HG02623 (cell line): ENCODE measurements at regions not wholly inside any gene's neighbourhood (a gene's known extent, or its start where the extent isn't known, plus 50 kb on each side); places are given as distances from the start of the nearest gene placed in this dataset.
A peak's percentile ranks its signal among the peaks of the same experiment; 100 is the strongest.
"Not testable (repeated sequence)": the region's sequence is repeated elsewhere in the genome, so short reads cannot be mapped to it uniquely, and the experiment has no call there.

Source experiments
- ATAC-seq: cut with Tn5 transposase; IDR thresholded peaks from one replicate; pipeline ENCODE4 v1.9.1; 2021; ENCODE audit warnings: moderate library complexity; ENCODE audit not compliant: unreplicated experiment

DNA sequence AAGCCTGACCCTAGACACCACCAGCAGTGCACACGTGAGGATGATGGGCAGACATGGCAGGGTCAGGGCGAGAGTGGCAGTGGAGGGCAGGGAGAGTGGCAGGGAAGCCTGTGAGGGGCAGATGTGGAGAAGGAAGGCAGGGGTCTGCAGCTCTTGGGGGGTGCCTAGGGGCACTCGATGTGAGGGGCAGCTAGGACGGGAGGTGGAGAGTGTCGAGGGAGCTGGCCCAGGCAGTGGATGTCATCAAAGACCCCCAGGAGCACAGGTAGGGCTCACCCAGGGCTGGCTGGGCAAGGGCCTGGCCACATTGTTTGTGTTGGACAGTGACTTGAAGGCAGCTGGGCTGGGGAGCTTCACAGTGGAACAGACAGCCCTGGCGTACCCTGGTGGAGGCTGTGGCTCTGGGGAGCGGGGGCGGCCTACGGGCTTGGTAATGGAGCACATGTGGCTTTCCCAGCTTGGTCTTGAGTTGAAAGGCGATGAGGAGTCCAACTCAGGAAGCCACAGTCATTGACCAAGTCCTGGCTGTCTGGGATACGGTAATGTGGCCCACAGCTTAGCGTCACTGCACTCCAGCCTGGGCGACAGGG, 87.1 kb downstream of the RTP5 start:
- no peak for ATAC-seq

DNA sequence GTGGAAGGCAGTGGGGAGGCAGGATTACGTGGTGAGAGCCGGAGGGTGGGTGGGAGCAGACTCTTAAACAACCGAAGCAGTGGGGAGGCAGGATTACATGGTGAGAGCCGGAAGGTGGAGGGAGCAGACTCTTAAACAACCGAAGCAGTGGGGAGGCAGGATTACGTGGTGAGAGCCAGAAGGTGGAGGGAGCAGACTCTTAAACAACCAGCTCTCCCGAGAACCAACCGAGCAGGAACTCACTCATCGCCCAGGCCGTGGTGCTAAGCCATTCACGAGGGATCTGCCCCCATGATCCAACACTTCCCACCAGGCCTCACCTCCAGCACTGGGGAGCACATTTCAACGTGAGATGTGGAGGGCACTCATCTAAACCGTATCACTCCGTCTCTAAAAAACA, 87.7 kb downstream of the RTP5 start:
- no peak for ATAC-seq

DNA sequence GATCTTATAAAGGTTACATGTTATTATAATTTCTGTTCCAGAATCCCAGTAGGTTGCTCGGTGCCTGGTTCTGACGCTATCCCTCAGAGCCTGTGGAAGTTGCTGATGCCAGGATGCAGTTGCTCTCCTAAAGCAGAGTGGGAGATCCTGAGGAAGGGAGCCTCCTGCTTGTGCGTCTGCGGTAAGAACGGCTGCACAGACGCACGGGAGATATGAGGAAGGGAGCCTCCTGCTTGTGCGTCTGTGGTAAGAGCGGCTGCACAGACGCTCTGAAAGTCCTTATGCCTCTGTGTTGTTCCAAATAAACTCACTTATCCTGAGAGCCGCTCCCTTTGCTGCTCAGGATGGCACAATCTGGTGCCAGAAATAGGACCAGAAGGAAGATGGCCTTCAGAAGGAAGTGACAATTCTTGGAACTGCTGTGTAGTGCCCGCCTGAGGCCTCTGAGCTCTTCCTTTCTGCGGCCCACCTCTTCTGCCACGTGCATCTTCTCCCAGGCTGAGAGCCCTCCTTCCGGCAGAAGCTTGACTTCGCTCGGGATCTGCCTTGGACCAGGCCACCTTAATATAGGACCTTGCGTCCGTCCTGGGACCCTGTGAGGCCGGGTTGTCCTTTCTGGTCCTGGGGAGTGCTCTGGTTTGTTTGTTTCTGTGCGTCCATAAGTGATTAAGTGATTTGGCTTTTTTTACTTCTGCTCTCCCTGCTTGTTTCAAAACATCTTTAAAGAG, 89.5 kb downstream of the RTP5 start:
- ATAC-seq = no peak

DNA sequence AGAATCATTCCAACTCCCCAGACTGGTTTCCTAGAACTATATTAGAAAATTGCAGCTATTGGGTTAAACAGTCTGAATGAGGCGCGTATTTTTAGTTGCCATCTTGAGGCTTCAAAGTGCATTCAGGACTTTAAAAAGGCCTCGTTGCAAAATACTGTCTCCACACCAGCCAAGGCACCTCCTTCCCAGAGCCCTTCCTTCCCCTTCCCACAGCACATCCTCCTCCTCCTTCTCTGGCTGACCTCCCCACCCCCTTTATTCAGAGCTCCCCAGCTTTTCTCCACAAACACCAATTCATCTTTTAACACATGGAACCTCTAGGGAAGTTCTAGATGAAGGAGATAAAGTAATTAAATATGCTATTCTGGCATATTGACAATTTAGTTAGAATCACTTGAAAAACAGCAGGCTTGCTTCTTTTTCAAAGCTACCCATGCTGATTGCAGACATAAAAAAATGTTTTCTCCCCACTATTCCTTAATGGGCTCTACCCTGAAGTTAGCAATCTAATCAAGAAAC, 90.3 kb downstream of the RTP5 start:
- ATAC-seq = no peak

DNA sequence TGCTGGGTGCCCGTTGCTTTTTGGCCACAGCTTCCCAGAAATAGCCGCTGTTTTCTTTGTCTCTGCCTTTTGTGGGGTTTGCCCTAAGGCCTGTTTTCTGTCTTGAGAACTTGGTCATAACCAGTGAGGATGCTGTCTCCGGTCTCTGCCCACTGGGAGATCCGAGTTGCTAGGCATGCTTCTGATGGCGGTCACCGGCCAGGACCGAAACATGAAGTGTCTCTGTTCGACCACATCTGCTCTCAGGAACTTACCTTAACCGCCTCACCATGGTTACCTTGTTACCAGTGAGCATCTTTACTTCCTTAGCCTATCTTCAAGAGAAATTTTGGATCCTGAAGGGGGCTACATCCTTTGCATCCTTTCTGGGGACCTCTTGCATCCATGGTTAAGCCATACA, 91.9 kb downstream of the RTP5 start:
- ATAC-seq = no peak

DNA sequence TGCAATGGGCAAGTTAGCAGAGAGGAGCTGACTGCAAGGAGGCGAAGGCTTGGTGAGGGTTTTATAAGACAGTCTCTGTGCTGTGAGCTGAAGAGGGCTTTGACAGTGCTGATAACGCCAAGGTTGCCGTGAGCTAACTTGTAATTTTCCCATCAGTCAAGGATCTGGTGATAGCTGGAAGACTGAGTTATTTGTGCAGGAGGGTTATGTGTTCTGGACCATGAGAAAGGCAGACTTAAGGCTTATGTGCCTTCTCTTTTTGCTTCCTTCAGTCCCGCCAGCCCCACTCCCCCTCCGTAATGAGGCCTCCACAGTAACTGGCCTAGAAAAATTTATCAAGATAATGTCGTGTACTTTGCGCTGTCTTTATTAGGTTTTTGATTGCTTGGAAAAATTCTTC, 94.6 kb downstream of the RTP5 start:
- no peak for ATAC-seq

DNA sequence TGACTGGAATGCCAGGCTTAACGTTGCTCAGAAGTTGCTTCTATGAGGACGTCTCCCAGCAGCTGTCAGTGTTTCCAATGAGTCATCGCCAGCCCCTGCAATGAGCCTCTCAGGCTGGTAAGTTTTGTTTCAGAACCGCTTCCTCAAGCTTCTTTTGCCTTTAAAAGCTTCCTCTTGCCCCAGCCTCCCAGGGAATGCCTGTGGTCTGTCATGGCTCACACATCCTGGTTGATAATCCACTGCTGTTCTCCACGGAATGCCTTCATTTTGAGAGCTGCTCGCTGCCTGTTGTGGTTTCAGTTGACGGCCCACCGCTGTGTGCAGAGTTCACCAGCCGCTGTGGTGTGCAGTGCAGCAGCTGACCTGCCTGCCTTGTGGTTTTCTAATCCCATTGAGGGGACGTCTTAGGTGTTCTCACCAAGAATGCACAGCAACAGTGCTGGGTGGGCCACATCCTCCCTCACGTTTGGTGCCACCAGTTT, 96.4 kb downstream of the RTP5 start:
- ATAC-seq = peak; percentile 83

DNA sequence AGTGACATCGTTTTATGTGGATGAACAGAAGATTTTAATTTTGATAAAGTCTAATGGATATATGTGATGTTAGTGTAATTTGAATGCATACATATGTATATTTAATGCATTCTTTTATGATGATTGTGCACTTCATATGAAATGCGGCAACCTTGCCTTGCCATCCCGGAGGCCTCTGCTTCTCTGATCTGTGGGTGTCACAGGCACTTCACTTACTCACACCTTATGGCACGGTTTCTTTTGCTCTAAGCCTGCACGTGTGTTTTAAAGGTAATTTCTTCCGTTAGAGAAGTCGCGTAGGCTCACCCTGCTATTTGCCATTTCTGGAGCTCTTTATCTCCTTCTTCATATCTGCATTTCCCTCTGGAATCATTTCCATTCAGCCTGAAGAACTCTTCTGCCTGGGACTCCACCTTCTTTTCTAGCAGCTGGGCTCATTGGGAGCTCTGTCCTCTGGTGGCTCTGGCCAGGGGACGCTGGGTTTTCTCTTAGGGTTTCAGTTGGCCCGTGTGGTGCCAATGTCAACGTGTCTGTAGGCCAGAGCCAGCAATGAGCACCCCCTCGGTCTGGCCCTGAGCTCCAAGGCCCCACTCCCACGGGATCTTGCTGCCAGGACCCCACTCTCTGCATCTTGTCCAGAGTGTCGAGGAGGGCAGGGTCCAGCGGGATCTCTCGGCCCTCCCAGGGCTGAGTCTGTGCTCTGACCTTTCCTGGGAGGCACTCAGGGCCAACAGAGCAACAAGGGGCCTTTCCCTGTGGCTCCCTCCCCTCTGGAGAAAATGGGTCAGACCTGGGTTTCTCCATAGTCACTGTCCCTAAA, 97.3 kb downstream of the RTP5 start:
- ATAC-seq = no peak

DNA sequence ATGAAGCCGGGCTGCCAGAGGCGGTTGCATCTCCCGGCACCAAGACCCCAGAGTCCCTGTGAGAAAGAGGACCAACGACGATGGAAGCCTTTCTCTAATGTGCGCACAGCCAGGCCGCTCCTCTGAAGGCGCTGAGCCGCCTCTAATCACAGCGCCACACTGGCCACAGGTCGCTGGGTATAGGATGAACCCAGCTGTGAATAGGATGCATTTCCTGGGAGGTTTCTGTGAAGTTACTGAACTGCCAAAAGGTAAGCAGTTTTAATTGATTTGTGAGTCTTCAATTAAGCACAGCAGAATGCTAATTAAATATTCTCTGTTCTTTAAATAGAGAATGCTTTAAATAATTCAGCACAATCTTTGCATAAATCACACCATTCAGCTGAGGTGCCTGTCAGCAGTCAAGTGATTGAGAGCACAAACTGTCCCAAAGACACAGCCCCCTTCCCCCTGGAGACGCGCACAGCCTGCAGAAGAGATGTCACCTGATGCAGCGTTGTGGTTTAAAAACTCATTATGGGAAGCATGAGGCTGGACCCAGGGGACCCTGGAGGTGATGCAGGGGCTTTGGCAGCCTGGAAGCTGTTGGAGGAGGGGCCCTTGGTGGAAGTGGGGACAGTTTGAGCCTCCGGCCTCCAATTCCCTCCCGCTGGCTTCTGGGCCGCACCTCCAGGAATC, 98.1 kb downstream of the RTP5 start:
- ATAC-seq = no peak

DNA sequence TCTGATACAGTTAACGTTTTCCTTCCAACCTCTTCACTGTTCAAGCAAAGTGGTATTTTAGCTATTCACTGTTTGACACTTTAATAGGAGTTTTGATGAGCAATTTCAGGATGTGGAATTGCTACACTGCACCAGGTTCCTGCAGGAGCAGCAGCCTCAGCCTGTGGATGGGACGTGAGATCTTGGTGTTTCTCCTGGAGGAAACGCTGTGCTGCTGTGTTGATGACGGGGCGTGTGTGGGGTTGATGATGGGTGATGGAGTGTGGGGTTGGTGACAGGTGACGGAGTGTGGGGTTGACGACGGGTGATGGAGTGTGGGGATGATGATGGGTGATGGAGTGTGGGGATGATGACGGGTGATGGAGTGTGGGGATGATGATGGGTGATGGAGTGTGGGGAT, 98.9 kb downstream of the RTP5 start:
- no peak for ATAC-seq

DNA sequence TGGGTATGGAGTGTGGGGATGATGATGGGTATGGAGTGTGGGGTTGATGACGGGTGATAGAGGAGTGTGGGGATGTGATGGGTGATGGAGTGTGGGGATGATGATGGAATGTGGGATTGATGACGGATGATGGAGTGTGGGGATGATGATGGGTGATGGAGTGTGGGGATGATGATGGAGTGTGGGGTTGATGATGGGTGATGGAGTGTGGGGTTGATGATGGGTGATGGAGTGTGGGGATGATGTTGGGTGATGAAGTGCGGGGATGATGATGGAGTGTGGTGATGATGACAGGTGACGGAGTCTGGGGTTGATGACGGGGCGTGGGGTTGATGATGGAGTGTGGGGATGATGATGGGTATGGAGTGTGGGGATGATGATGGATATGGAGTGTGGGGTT, 99.7 kb downstream of the RTP5 start:
- ATAC-seq = not testable (repeated sequence)

DNA sequence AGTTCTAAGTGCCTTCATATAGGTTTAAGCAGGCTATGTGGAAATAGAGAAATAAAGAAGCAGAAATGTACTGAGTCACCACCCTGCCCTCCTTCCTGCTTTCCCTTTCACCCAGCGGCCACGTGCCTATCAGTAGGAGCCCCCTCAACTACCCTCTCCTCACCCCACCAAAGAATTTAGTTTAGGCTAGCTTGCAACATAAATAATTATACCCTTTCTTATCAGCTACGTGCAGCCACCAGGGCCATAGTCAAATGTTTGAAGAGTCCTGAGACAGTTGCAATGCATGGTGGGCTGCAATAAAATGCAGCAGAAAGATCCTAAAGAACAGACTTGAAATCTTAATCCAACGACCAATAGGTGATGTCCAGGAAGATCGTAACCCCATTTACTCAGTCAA, 101.2 kb downstream of the RTP5 start:
- ATAC-seq = no peak

DNA sequence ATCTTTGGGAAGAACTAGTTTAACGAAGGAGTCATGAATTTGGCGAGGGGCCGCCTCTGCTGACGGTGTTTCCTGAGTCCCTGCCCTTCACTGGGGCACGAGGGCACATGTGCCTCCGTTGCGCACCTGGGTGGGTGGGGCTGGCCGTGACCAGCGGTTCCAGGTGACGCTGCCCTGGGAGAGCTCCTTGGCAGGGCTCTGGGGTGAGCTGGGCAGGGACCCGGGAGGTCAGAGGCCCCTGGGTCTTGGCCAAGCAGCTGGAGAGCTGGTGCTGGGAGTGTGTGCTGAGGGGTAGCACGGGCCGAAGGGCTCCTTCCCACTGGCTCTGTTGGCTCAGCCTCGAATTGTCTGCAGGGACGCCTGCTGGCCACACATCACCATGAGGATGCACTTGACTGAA, 104.6 kb downstream of the RTP5 start:
- ATAC-seq = no peak

DNA sequence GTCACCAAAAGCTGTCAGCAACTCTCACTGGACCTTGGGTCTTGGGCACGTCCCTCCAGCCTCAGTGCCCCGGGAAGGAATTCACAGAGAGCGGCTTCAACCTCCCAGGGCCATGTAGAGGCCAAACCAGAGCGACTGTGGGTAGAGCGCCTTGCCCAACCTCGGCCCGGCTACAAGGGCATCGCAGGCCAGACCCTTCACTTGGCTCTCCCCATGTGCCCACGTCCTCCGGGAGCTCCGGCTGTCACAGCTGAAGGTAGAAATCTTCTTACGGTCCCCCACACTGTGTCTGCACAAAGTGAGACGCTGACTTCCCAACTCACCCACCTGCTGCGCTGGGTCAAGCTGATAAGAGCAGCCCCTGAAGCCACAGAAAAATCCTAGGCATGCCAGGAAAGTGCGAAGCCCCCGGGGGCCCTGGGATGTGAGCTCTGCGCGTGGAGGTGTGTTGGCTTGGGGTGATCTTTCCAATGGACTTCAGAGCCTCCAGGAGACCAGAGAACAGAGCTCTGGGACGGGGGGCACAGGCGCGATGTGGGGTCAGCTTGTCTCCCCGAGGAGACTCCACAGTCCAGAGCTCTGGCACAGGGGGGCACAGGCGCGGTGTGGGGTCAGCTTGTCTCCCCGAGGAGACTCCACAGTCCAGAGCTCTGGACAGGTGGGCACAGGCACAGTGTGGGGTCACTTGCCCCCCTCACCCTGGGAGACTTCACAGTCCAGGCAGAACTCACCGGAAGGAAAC, 105.5 kb downstream of the RTP5 start:
- ATAC-seq = no peak

DNA sequence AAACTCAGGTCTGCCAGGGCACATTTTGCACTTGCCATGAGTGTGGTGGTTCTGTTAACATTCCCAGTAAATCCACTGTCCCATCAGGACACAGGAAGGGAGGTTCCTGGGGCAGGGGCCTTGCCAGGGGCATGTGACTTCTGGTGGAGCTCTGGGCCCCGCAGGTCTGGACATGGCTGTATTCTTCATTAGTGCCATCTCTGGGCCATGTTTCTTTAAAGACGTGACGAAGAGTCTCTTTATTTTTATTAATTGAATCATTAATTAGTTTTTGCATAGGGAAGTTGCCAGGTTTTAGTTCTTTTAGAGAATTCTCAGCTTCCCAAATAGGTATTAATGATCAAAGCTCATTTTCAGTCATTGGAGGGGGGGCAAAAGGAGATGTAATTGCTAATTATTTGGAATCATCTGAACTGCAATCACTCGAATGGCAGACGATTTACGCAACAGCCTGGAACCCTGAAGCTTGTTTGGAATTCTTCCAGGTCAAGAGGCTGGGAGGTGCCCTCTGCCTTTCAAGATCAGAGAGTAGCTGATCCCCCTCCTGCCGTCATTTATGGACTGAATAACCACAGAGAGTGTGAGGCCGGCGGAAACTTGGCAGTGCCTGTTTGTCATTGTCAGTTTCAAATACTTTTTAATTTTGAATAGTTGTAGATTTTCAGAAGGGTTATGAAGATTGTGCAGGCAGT, 106.2 kb downstream of the RTP5 start:
- no peak for ATAC-seq

DNA sequence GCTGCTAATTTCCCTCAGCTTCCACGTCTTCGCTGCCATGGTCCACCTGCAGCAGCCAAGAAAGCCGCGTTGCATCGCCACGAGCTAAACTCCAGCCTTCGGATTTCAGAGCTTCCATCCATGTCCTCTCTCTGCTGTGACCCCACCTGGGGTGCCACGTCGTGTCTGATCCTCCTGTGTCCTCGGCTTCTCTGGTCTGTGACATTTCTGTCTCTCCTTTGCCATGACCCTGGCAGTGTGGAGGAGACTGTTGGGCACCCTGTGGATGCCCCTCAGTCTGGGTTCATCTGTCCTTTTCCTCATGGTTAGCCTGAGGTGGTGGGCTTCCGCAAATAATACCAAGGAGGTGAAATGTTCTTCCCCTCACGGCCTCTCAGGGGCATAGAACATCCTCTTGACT, 106.8 kb downstream of the RTP5 start:
- ATAC-seq = no peak

DNA sequence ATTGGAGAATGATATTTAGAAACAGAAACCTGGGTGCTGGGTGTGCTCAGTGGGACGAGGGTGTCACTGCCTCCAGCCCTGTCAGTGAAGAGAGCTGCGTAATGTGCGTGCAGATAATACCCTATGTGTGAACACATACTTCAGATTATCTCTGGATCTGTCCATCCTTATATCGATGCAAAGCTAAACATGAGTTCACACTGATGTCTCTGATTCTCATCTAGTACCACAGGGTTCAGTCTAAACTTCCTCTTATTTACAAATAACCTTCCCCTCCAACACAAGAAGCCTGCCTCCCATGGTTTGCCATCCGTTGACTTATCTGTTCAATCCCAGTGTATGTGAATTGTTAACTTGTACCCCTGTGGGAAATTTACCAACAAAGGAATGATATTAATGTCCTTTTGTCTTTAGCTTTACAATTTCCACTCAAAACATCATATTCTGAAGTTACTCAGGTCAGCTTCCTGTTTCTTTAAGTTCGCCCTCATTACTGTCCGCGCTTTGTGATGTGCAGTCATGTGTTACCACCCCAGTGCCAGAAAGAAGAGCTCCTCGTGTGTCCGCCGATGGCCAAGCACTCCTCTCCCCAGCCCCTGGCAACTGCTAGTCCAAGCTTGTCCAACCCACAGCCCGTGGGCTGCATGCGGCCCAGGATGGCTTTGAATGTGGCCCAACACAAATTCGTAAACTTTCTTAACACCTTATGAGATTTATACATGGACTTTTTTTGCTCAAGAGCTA, 108.2 kb downstream of the RTP5 start:
- no peak for ATAC-seq

DNA sequence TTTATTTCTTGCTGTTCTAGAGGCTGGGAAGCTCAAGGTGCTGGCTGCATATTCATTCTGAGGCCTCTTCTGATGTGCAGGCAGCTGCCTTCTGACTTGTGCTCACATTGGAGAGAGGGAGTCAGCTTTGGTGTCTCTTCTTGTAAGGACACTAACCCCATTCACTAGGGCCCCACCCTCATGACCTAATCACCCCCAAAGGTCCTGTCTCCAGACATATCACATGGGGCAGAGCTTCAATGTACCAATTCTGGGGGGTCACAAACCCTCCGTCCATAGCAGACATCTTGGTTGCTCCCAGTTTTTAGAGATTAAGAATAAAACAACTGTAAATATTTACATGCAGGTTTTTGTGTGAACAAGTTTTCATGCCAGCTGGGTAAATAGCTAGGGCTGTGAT, 109.1 kb downstream of the RTP5 start:
- ATAC-seq = no peak

DNA sequence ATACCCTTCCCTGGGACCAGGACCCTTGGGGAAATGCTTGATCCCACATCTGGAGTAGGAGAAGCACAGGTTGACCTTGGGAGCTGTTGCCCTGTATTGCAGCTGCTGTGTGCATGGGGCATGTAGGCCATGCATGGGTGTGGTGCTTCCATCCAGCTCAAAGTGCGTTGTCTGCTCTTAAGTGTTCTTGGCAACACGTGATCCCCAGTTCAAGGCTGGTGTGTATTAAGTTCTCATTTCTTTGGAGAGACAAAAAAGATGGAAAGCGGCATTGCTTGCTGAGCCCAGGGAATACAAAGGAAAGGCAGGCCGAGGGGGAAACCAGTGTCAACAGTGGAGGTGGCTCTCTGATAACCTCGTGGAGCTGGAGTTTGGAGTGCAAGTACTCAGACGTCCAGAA, 110.7 kb downstream of the RTP5 start:
- no peak for ATAC-seq
